ENCODE measurements at regions not wholly inside any gene's neighbourhood (a gene's known extent, or its start where the extent isn't known, plus 50 kb on each side); places are given as distances from the start of the nearest gene placed in this dataset.

GRCh38 chr5:173454361-173454735 lies 126.1 kb upstream of the STC2 start:
- H3K4me3 ChIP-seq (ENCODE audit: insufficient read depth, low read depth, low read length), result no peak overlapping the region
- no peak for DNase-seq
- no peaks in the 10 kb centered on the region for H3K36me3 ChIP-seq (replicated peaks; ENCODE audit: control insufficient read depth, insufficient read depth, low read length)
- no peaks in the 10 kb centered on the region for H3K27me3 ChIP-seq (ENCODE audit: control insufficient read depth, insufficient read depth, low read length)

DNA sequence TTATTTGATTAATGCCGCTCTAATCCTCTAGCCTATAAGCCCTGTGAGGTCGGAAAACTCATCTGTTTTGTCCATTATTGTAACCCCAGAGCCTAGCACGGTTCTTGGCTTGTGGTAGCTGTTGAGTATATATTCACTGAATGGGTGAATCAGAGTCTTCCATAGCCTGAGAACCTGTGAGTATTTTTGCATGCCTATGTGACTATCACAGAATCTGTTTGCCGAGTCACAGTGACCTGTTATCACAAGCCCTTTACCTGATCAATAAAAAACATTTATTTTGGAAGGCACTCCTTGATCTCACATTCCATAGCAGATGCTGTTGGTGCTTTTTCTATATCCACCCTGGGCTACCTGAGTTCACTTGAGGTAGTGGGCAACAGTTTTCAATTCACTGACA lies 125.0 kb upstream of the STC2 start:
- H3K27me3 ChIP-seq (ENCODE audit: control insufficient read depth, insufficient read depth, low read length), result no peaks in the 10 kb centered on the region
- H3K4me3 ChIP-seq (ENCODE audit: insufficient read depth, low read depth, low read length), result no peak overlapping the region
- H3K36me3 ChIP-seq (replicated peaks; ENCODE audit: control insufficient read depth, insufficient read depth, low read length), result no peaks in the 10 kb centered on the region
- DNase-seq, result no peak

DNA sequence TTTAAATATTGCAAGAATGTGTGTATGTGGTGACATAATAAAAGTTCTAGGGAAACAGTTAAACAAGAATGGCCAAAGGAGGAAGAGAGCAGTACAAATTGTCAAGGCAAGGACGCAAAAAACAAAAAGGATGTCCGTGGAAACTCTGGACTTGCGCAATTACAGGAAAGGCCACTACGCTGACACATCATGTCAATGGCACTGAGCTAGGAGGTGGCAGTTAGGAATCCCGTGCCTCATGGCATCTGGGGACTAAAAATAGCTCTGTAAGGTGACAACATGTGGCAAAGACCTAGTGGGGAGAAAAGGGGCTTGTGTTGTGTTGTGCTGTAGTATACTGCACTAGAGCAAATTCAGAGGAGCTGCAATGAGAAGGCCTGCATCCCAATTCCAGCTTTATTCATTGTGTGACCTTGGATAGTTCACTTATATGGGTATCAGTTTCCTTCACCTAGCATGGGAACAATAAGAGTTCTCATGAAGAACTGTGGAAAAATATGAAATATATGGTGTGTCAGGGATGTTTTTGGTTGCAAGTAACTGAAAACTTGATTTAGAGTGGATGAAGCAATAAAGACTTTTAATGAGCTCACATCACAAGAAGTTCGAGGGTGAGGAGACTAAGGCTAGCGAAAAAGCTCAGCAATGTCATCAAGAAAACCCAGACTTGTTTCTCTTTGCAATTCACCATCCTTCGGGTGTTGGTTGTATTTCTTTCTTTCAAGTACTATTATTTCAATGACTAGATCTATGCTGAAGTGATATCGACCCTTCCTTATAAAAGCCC lies 124.1 kb upstream of the STC2 start:
- Histone ChIP-seq H3K27me3 (ENCODE audit: control insufficient read depth, insufficient read depth, low read length) (no peaks in the 10 kb centered on the region), H3K36me3 (replicated peaks; ENCODE audit: control insufficient read depth, insufficient read depth, low read length) (no peaks in the 10 kb centered on the region), H3K4me3 (ENCODE audit: insufficient read depth, low read depth, low read length) (no peak overlapping the region)
- DNase-seq, result no peak

GRCh38 chr5:173451651-173452050 lies 123.4 kb upstream of the STC2 start:
- no peaks in the 10 kb centered on the region for H3K27me3 ChIP-seq (ENCODE audit: control insufficient read depth, insufficient read depth, low read length)
- DNase-seq, result no peak
- H3K4me3 ChIP-seq (ENCODE audit: insufficient read depth, low read depth, low read length), result no peak overlapping the region
- no peaks in the 10 kb centered on the region for H3K36me3 ChIP-seq (replicated peaks; ENCODE audit: control insufficient read depth, insufficient read depth, low read length)

DNA sequence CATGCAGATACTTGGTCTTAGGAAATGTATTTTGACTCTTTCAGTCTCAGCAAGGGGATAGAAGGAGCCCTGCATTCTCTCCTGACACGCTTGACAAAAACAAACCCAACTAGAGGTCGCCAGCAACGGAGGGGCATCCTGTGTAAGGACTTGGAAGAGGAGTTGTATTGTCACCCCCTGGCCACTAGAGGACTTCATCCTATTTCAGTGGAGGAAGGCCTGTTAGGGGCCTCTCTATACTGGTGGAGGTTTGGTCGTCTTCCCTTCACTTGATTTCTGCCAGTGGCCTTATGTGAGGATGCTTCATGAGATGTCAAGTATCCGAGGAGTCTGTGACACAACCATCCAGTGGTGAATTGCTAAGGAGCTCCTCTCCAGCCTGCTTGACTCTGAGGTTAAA lies 122.8 kb upstream of the STC2 start:
- Histone ChIP-seq H3K27me3 (ENCODE audit: control insufficient read depth, insufficient read depth, low read length) (no peaks in the 10 kb centered on the region), H3K4me3 (ENCODE audit: insufficient read depth, low read depth, low read length) (no peak overlapping the region), H3K36me3 (replicated peaks; ENCODE audit: control insufficient read depth, insufficient read depth, low read length) (no peaks in the 10 kb centered on the region)
- peak; percentile 71 for DNase-seq

DNA sequence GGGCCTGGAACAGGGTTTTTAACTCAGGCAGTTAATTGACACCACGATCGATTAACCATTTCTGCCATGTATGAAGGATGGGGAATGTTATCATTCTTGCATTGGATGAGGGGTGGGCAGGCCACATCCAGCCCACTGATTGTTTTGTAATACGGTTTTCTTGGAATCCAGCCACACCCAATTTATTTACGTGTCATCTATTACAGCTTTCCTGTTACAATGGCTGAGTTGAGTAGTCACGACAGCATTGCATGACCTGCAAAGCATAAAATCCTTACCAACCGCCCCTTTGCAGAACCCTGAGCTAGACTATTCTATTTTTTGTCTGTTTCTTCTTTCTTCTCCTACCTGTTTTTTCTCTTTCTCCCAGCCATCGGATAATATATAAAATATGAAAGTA lies 122.0 kb upstream of the STC2 start:
- H3K36me3 ChIP-seq (replicated peaks; ENCODE audit: control insufficient read depth, insufficient read depth, low read length), result no peaks in the 10 kb centered on the region
- no peaks in the 10 kb centered on the region for H3K27me3 ChIP-seq (ENCODE audit: control insufficient read depth, insufficient read depth, low read length)
- H3K4me3 ChIP-seq (ENCODE audit: insufficient read depth, low read depth, low read length), result no peak overlapping the region
- DNase-seq, result no peak

DNA sequence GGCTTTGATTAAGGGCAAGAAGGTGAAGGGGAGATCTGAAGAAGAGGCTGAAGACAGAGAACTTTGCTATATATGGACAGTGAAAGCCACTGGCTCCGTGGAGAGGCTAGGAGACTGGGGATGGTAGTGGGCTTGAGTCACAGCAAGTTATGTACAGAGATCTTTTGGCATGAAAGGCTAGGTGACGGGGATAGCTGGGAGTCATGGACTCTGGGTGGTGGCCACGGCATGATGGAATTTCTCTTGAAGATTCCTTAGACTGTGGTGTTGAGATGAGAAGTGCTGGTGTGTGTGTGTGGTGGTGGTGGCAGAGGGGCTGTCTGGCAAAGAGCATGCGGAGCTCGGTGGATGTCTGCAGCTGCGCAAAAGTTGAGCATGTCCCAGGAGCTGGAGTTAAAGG lies 120.6 kb upstream of the STC2 start:
- no peaks in the 10 kb centered on the region for H3K36me3 ChIP-seq (replicated peaks; ENCODE audit: control insufficient read depth, insufficient read depth, low read length)
- no peak overlapping the region for H3K4me3 ChIP-seq (ENCODE audit: insufficient read depth, low read depth, low read length)
- DNase-seq, result no peak
- no peaks in the 10 kb centered on the region for H3K27me3 ChIP-seq (ENCODE audit: control insufficient read depth, insufficient read depth, low read length)

DNA sequence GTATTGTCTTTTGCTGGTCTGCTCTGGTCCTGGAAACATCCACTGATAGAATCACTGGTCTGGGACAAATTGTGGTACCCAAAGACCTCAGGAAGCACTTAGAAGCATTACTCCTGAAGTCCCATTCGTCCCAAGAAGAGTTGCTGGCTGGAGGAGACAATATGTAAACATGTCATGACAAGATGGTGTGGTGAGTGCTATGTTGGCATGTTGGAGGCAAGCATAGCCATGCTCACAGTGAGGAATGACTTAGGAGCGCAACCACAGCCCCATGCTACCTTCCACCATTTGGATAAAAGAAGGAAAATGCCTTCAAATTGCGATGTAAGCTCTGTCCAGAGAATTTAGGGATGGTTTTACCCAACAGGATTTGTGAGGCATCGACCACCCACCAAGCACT lies 115.8 kb upstream of the STC2 start:
- Histone ChIP-seq H3K27me3 (ENCODE audit: control insufficient read depth, insufficient read depth, low read length) (no peaks in the 10 kb centered on the region), H3K36me3 (replicated peaks; ENCODE audit: control insufficient read depth, insufficient read depth, low read length) (no peaks in the 10 kb centered on the region), H3K4me3 (ENCODE audit: insufficient read depth, low read depth, low read length) (no peak overlapping the region)
- no peak for DNase-seq

DNA sequence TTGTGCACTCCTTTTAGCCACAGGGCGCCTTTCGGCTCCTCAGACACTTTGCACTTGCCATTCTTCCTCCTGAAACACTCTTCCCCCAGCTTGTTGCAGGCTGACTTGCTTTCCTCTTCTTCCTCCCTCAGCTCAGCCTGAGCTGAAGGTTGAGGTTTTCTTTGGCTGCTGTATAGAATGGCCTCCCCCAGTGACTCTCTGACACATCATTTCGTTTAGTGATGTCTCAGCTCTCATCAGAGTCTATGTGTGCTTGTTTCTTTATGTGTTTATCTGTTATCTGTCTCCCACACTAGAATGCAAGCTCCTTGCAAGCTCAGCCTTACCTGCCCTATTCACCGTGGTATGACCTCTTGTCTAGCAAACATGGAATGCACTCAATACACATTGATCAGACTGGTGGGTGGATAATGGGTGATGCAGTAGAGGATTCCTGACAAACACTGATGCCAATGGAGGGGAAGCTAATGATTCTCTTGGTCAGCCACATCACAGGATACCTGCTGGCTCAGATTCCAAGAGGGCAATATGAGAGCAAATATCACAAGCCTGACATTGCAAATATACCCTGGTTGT lies 112.9 kb upstream of the STC2 start:
- no peak for DNase-seq
- Histone ChIP-seq H3K27me3 (ENCODE audit: control insufficient read depth, insufficient read depth, low read length) (no peaks in the 10 kb centered on the region), H3K4me3 (ENCODE audit: insufficient read depth, low read depth, low read length) (no peak overlapping the region), H3K36me3 (replicated peaks; ENCODE audit: control insufficient read depth, insufficient read depth, low read length) (no peaks in the 10 kb centered on the region)

DNA sequence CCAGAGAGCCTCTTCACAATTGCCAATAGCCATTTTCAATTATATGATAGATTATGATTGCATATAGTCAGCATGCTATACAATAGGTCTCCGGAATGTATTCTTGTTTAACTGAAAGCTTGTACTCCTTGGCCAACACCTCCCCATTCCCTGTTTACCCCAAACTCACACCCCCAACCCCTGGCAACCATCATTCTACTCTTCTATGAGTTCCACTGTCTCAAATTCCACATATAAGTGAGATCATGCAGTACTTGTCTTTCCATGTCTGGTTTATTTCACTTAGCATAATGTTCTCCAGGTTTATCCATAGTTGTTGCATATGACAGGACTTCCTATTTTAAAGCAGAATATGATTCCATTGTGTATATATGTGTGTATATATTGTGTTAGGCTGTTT lies 110.7 kb upstream of the STC2 start:
- Histone ChIP-seq H3K27me3 (ENCODE audit: control insufficient read depth, insufficient read depth, low read length) (no peaks in the 10 kb centered on the region), H3K4me3 (ENCODE audit: insufficient read depth, low read depth, low read length) (no peak overlapping the region), H3K36me3 (replicated peaks; ENCODE audit: control insufficient read depth, insufficient read depth, low read length) (no peaks in the 10 kb centered on the region)
- no peak for DNase-seq

GRCh38 chr5:173435447-173435846 lies 107.2 kb upstream of the STC2 start:
- H3K36me3 ChIP-seq (replicated peaks; ENCODE audit: control insufficient read depth, insufficient read depth, low read length), result no peaks in the 10 kb centered on the region
- DNase-seq, result peak; percentile 43
- no peak overlapping the region for H3K4me3 ChIP-seq (ENCODE audit: insufficient read depth, low read depth, low read length)
- no peaks in the 10 kb centered on the region for H3K27me3 ChIP-seq (ENCODE audit: control insufficient read depth, insufficient read depth, low read length)

DNA sequence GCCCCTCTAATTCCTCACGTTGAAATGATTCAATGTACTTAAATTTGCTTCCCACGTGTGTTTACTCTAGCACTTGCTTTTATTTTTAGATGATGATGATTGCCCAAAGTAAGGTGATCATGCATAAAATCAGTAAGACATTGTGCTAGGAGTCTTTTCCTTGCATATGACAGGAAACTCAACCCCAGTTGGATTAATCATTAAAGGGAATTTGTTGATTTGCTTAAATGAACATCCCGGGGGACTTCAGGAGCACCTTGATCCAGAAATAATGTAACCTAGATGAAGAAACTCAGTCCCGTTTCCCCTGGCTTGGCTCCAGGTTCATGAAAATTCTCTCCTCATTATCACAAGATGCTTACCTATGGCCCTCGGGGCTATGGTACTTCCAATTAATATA lies 106.1 kb upstream of the STC2 start:
- H3K27me3 ChIP-seq (ENCODE audit: control insufficient read depth, insufficient read depth, low read length), result no peaks in the 10 kb centered on the region
- no peaks in the 10 kb centered on the region for H3K36me3 ChIP-seq (replicated peaks; ENCODE audit: control insufficient read depth, insufficient read depth, low read length)
- no peak overlapping the region for H3K4me3 ChIP-seq (ENCODE audit: insufficient read depth, low read depth, low read length)
- no peak for DNase-seq

GRCh38 chr5:173430394-173430793 lies 102.2 kb upstream of the STC2 start:
- Histone ChIP-seq H3K27me3 (ENCODE audit: control insufficient read depth, insufficient read depth, low read length) (no peaks in the 10 kb centered on the region), H3K4me3 (ENCODE audit: insufficient read depth, low read depth, low read length) (no peak overlapping the region), H3K36me3 (replicated peaks; ENCODE audit: control insufficient read depth, insufficient read depth, low read length) (no peaks in the 10 kb centered on the region)
- no peak for DNase-seq

DNA sequence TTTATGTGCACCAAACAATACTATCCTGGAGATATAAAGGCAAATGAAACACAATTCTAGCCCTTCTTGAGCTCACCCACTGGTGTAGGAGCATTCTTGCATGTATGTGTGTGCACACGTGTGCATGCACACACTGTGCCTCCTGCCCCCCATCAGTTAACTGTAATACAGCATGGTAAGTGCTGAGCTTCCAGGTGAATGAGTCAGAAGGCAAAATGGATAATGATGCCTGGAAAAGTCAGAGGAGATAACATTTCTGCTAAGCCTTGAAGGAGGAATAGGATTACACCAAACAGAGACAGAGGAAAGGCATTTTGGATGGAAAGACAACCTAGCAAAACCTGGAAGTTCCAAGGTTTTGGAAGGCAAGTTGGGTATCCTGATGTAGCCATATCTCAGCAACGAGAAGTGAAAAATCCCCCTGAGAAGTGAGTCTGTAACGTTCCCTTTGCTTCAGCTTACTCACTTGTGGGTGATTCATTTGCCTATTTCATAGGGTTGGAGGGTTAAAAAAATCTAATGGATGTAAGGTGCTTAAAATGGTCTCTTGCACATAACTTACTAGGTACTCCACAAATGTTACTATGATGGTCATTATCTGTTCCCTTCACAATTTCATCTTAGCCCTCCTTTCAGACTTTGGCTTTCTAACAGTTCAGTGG lies 101.4 kb upstream of the STC2 start:
- Histone ChIP-seq H3K27me3 (ENCODE audit: control insufficient read depth, insufficient read depth, low read length) (no peaks in the 10 kb centered on the region), H3K36me3 (replicated peaks; ENCODE audit: control insufficient read depth, insufficient read depth, low read length) (no peaks in the 10 kb centered on the region), H3K4me3 (ENCODE audit: insufficient read depth, low read depth, low read length) (no peak overlapping the region)
- DNase-seq, result no peak

GRCh38 chr5:173423452-173424117 lies 95.4 kb upstream of the STC2 start:
- Histone ChIP-seq H3K36me3 (replicated peaks; ENCODE audit: control insufficient read depth, insufficient read depth, low read length) (no peaks in the 10 kb centered on the region), H3K27me3 (ENCODE audit: control insufficient read depth, insufficient read depth, low read length) (no peaks in the 10 kb centered on the region), H3K4me3 (ENCODE audit: insufficient read depth, low read depth, low read length) (no peak overlapping the region)
- DNase-seq, result no peak
